PFSK-1 (cell line): ENCODE measurements at regions not wholly inside any gene's neighbourhood (a gene's known extent, or its start where the extent isn't known, plus 50 kb on each side); places are given as distances from the start of the nearest gene placed in this dataset.

Experiments used
- FOXP2 ChIP-seq: optimal IDR thresholded peaks from 2 replicates; pipeline ENCODE3; 2011; ENCODE audit warnings: borderline replicate concordance, control low read depth, inconsistent platforms; ENCODE audit not compliant: insufficient read depth; ENCODE audit errors: extremely low read length, extremely low read depth
- POLR2AphosphoS5 ChIP-seq: IDR thresholded peaks from 2 replicates; pipeline ENCODE4 v1.6.1; 2012; ENCODE audit warnings: low read depth, mild to moderate bottlenecking, control low read depth, low read length, moderate library complexity
- REST ChIP-seq, 2 experiments: IDR thresholded peaks; 2 replicates each; pipeline versions ENCODE4 v1.6.1 to v1.8.0; 2011 to 2012; ENCODE audit warnings: low read depth in 2 of 2, low read length in 2 of 2, control low read depth in 1 of 2, inconsistent platforms in 1 of 2, mild to moderate bottlenecking in 1 of 2, moderate library complexity in 1 of 2; ENCODE audit not compliant: insufficient read depth in 1 of 2
- SIN3A ChIP-seq: IDR thresholded peaks from 2 replicates; pipeline ENCODE4 v1.6.1; 2012; ENCODE audit warnings: mild to moderate bottlenecking, low read length, moderate library complexity, borderline replicate concordance; ENCODE audit not compliant: insufficient read depth
- TAF1 ChIP-seq: IDR thresholded peaks from 2 replicates; pipeline ENCODE4 v1.6.1; 2012; ENCODE audit warnings: low read length, control low read depth, borderline replicate concordance; ENCODE audit not compliant: insufficient read depth

- TF ChIP-seq POLR2AphosphoS5 (no peak), SIN3A (no peak), REST (IDR thresholded peaks at IDR 0.05; ENCODE audit: insufficient read depth in 1 of 2, low read depth in 2 of 2, low read length in 2 of 2) (no peak)
Observed at GRCh38 chr18:4631239-4631638, 176.1 kb upstream of the DLGAP1 start.

GRCh38 chr18:4605212-4605611, 150.1 kb upstream of the DLGAP1 start:
- TF ChIP-seq TAF1 (no peak), FOXP2 (no peak), REST (IDR thresholded peaks at IDR 0.05; ENCODE audit: insufficient read depth in 1 of 2, low read depth in 2 of 2, low read length in 2 of 2) (no peak), POLR2AphosphoS5 (no peak), SIN3A (no peak)

- TF ChIP-seq POLR2AphosphoS5 (no peak), FOXP2 (no peak), REST (IDR thresholded peaks at IDR 0.05; ENCODE audit: insufficient read depth in 1 of 2, low read depth in 2 of 2, low read length in 2 of 2) (no peak), TAF1 (no peak), SIN3A (no peak)
Observed at GRCh38 chr18:4603955-4604354, 148.8 kb upstream of the DLGAP1 start.

- no peak for TF ChIP-seq TAF1
- no peak for TF ChIP-seq POLR2AphosphoS5
- no peak for TF ChIP-seq SIN3A
- TF ChIP-seq REST (IDR thresholded peaks at IDR 0.05; ENCODE audit: insufficient read depth in 1 of 2, low read depth in 2 of 2, low read length in 2 of 2): no peak
- no peak for TF ChIP-seq FOXP2
Observed at GRCh38 chr18:4599312-4599711, 144.2 kb upstream of the DLGAP1 start.

GRCh38 chr18:4597301-4597700, 142.2 kb upstream of the DLGAP1 start:
- TF ChIP-seq FOXP2: no peak
- no peak for TF ChIP-seq REST (IDR thresholded peaks at IDR 0.05; ENCODE audit: insufficient read depth in 1 of 2, low read depth in 2 of 2, low read length in 2 of 2)
- TF ChIP-seq TAF1: no peak
- TF ChIP-seq SIN3A: no peak
- TF ChIP-seq POLR2AphosphoS5: no peak
